Loucy (cell line): ENCODE measurements at regions not wholly inside any gene's neighbourhood (a gene's known extent, or its start where the extent isn't known, plus 50 kb on each side); places are given as distances from the start of the nearest gene placed in this dataset.

Experiments used
- CTCF ChIP-seq: fragments of 200-600 bp; sonication (generic); conservative IDR thresholded peaks from 2 replicates; pipeline ENCODE4 v1.5.1; 2014; ENCODE audit warnings: mild to moderate bottlenecking, antibody characterized with exemption, low read length
- EZH2phosphoT487 ChIP-seq: fragments of 200-600 bp; IDR thresholded peaks from 2 replicates; pipeline ENCODE4 v1.6.1; 2018; ENCODE audit warnings: antibody characterized with exemption, mild to moderate bottlenecking, moderate library complexity, borderline replicate concordance

GRCh38 chr9:13484186-13484585 is 204.7 kb upstream of the MPDZ start:
- TF ChIP-seq EZH2phosphoT487, result no peak
- no peak for TF ChIP-seq CTCF
